ENCODE measurements at regions not wholly inside any gene's neighbourhood (a gene's known extent, or its start where the extent isn't known, plus 50 kb on each side); places are given as distances from the start of the nearest gene placed in this dataset.
"Not testable (repeated sequence)": the region's sequence is repeated elsewhere in the genome, so short reads cannot be mapped to it uniquely, and the experiment has no call there.

DNA sequence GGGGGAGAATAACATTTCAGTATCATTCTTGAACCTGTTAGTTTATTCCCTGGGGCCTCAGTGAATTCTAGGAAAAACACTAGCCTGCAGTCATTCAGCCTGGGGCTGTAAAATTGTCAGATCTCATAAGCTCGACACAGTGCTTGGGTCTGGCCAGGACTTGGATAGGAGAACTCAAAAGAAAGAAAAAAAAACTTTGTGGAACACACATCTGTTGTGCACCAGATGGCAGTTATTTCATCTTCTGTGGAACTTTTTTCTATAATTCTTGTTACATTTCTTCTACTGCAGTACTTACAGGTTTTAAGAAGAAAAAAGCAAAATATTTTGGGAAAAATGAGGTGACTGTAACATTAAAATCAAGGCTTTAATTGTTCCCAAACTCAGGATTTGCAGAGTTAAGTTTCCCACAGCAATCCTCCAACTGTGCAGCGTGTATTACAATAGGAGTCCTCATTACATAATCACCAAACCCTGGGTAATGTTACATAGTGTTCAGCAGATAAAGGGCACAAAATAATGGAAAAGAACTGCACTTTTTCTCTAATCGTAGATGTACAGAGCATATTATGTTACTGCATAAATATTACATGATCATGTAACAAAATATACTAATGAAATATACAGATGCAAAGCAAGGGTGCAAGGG lies 531.1 kb upstream of the CITED2 start:
- no peak for DNase-seq (ENCODE audit: low read depth in 2 of 2)

DNA sequence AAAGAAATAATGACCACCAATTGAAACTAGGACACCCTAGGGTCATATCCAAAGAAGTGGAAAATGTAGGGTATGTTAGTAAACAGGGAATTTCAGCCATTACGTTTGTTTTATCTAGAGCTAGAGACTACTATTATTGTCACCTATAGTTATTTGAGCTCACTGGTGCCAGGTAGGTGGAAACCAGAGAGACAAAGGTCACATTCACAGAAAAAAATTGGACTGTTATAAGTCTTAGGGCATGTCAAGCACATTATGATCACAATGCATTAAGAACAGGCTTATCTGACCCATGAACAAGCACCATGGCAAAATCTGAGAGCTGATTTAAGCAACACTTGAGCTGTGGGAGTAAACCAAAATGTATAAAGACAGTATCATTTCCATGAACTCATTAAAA lies 530.1 kb upstream of the CITED2 start:
- DNase-seq (ENCODE audit: low read depth in 2 of 2): no peak

DNA sequence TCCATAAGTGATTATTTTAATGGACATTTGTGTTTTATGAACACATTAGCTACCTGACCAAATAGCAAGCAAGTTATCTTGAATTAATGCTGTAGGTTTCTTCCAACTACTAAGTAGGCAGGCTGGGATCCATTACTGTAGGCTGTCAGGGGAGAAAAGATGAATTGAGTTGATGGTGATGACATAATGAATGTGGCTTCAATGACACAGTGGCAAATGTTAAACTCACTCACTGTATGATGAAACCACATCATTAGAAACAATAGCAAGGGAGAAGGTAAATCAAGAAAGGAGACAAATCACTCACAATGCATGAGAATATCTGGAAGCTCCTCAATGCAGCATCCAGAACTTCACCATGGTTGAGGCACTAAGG lies 529.7 kb upstream of the CITED2 start:
- DNase-seq (ENCODE audit: low read depth in 2 of 2): no peak

DNA sequence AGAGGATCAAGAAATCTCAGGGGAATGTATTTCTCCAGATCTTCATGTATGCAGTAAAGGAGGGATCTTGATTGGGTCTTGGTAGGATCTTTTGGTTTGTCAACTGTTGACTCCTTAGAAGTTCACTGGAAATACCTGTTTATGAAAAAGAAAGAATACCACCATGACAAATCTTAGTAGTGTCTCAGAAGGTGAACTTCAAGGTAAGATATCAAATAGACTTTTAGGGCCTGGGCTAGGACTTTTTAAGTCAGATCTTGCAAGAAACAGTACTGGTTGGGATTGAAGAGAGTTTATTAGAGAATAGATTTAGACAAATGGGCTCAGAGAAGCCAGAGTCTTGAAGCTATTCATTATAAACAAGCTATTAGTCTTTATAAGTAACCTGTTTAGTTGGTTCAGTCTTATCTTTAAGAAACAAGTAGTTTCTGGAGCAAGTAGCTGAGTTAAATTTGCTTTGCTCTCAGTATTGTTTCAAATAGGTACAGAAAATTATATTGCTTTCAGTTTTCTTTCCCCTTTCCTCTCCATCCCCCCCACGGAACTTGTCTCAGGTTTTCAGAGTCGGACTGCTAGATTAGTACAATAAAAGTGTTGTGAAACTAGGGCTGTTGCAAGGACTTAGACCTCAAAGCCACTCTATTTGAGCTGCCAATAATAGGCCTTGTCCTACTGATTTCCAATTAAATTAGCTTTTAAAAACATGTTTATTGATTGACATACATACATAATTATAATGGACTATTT lies 529.1 kb upstream of the CITED2 start:
- no peak for DNase-seq (ENCODE audit: low read depth in 2 of 2)

DNA sequence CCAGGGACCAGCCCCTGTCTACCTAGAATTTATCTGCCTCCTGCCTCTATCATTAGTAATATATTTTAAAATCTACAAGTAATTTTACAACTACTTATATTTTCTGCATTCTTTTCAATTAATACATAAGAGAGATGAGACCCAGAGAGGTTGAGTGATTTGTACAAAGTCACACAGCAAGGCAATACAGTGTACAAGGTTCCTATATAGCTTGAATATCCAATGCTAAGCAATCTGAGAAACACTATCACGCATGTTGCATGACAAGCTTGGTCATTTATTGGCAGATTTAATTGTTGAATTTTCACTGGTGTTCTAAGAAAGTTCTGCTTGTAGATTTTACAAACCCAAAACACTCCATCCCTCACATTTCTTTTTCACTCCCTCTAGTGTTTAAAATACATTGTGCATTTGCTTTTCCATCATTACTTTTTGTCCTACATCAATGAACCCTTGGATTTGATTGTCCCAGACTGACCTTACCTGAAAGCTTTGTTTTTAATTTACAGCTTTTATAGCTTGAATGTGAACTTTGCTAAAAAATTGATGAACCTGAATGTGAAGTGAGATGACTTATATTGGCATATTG lies 520.9 kb upstream of the CITED2 start:
- DNase-seq (ENCODE audit: low read depth in 2 of 2): no peak

DNA sequence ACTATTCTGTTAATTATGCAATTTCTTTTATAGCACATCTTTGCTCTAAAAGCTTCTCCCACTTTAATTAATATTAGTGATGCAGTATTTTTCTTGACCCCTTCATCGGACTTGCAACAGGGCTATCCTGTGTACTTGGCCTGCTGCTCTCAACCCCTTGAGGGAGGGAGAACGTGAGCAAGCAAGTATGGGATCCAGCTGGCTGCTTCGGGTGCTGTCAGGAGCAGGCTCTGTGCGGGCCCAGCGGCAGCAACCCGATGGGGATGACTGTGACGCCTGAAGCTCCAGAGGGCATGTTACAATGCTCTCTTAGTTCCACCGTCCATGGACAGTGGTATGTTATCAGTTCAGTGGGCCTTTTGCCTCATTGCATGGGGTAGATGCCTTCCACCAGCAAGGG lies 519.8 kb upstream of the CITED2 start:
- no peak for DNase-seq (ENCODE audit: low read depth in 2 of 2)

DNA sequence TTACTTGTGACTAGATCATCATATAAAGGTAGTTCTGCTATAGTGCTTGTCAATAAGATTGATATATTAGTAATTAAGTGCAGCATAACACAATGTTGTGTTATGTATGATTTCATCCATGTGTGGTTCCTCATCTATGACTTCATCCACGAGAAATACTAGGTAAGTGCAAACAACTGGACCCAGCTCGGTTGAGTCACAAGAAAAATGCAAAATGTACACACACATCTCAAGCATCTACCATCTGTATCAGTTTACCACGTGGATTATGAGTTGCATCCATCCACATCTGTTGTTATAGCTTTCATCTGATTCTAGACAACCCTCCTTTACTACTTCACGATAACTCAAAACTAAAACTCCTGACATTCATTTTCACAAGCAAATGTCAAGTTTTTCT lies 517.0 kb upstream of the CITED2 start:
- no peak for DNase-seq (ENCODE audit: low read depth in 2 of 2)

DNA sequence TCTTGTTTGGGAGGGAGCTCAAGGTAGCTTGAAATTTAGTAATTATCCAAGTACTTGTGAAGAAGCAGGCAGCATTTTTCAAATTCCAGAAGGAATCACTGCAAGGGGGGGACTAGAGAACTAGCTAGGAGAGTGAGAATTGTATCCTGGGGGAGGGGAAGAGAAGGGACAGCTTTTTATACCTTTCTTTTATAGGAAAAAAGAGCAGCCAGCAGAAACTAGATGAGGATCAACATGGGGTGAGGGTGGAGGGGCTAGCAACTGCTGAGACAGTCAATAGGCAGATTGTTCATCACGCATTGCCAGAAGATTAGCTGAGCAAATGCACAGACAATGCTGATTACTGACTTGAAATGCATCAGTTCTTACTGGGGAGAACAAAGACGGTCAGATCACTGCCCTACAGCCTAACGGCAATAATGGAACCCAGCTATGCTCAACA lies 514.3 kb upstream of the CITED2 start:
- DNase-seq (ENCODE audit: low read depth in 2 of 2): no peak

DNA sequence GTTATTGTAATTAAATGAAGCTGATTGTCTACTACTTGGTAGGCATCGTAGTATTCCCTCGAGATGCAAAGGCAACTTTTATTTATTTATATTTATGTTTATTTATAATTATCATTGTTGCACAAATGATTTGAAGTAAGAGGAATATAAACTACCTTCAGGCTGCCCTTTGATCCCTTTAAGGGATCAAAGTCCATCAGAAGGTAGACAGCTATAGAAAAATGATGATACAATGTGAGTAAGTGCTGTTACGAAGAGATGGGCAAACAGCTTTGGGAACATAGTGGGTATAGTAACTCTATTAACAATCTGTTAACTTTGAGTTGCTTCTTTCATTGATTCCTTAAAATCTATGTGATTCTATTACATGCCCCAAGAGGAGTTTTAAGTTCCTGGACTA lies 512.8 kb upstream of the CITED2 start:
- DNase-seq (ENCODE audit: low read depth in 2 of 2): no peak

DNA sequence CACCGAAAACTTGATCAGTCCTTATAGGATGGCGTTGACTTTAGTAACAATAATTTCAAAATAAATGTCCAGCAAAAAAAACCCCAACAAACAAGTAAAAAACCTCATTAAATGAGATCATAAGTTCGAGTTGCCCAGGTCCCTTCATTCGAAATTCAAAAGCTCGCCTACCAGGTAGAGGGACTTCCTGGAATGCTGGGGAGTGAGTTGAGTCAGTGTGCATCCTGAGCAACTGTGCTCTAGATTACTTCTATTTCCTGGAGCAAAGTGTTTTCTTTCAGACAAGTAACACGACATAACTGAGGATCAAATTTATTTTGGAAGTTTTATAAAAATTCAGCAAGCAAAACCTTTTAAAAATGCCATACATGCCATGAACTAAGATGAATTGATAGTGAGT lies 511.9 kb upstream of the CITED2 start:
- DNase-seq (ENCODE audit: low read depth in 2 of 2): no peak

DNA sequence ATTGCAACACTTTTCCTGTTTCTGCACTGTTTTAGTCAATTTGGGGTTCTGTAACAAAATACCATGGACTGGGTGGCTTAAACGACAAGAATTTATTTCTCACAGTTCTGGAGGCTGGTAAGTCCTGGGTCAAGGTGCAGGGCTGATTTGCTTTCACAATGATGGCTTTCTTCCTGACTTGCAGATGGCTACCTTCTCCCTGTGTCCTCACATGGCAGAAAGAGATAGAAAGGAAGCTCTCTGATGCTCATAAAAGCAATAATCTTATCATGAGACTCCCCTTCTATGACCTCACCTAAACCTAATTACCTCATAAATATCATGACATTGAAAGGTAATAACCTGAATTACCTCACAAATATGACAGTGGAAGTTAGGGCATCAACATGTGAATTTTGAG lies 511.5 kb upstream of the CITED2 start:
- DNase-seq (ENCODE audit: low read depth in 2 of 2): no peak

DNA sequence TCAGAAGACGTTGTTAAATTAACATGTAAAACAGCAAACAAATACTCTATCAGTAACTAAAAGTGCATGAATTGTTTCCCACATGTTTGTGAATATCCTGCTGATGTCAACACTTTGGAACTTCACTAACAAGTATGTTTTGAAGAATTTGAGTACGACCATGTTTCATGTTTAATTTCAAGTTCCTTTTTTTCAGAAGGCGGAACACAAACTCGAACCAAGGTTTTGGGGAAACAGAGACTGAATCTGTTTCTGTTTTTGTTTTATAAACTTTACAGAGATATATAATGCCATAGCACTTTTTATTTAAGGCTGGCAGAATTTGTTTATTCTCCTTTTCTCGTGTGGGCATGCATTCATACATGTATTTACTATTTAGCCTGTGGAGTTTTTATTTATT lies 509.3 kb upstream of the CITED2 start:
- DNase-seq (ENCODE audit: low read depth in 2 of 2): no peak

DNA sequence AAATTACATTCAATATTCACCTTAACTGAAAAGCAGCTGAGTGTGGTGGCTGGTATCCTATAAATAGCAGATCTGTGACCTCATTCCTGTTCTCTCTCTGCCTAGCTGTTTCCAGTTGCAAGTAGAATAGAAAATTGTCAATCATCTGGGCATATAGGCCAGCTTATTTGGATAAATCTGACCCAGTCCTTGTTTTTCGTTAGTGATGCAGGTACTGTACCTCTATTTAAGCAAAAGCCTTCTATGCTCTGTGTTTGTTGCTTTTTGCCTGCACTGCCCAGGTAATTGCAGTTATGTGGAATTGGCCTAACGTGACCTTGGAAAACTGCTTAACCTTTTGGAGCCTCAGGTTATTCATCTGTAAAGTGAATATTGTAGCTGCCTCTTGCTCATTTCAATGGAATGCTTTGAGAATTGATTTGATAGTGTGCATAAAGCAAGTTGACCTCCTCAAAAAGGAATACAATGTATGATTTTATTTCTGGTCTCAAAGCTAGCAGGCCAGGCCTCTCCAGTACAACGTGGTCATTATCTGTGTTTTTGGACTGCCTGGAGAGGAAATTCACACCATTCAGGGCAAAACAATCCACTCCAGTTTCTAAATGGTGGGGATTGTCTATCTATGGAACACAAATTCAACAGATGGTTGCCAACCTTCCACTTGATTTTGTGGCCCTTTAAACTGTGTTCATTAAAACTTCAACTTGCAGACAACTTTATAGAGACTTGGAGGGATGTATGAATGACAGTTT lies 508.7 kb upstream of the CITED2 start:
- DNase-seq (ENCODE audit: low read depth in 2 of 2): peak; percentile 60 to 62

DNA sequence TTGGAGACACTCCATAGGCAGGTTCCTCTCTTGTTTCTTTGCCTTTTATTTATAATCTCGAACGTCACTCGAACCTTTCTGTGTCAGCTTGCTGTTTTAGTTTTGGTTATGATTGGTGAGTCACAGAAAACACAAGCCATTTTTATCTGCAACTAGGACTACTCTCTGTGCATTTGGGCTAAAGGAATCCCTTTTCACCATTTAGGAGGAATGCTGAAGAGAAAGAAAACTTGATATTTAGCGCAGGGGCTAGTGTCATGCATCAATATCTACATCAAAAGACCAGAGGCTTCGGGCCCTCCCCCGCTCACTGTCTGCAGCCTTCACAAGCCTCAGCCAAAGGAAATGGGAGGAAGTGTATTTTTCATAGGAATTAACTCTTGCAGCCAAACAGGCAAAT lies 507.8 kb upstream of the CITED2 start:
- DNase-seq (ENCODE audit: low read depth in 2 of 2): peak; percentile 27 to 63

DNA sequence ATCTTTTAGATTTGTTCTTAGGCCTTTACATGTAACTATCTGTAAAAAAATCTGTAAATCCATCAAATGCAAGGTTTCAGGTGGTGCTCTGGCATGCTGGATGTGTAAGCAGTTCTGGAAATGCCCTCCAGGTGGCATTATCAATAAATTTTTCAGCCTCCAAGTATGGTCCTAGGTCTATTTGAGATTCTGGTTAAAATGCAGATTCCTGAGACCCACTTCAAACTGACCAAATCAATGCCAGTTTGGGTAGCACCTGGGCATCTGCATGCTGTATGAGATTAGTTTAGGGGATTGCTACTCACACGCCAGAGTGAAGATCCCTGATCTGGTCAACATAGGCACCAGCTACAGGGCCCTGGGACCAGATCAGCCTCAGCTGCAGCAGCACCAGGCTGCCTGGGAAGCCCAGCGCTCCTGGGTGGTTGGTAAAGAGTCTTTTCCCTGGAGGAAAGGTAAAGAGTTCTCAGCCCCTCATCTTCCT lies 507.3 kb upstream of the CITED2 start:
- DNase-seq (ENCODE audit: low read depth in 2 of 2): peak; percentile 64 to 69

DNA sequence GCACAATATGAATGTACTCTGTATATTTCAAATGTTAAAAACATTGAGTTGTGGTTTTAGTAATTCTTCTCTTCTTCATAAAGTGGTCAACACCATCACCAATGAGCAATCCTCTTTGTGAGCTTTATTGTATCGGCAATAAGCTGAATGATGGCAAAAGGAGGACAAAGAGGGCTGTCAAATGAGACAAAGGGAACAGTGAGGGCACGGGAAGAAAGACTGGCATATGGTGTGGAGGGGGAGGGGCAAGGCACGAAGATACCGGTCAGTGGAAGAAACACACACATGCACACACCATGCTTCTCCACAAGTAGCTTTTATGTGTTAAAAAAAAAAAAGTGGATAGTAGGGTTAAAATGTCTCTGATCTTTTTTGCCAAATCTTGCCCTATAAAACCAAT lies 506.8 kb upstream of the CITED2 start:
- DNase-seq (ENCODE audit: low read depth in 2 of 2): no peak

DNA sequence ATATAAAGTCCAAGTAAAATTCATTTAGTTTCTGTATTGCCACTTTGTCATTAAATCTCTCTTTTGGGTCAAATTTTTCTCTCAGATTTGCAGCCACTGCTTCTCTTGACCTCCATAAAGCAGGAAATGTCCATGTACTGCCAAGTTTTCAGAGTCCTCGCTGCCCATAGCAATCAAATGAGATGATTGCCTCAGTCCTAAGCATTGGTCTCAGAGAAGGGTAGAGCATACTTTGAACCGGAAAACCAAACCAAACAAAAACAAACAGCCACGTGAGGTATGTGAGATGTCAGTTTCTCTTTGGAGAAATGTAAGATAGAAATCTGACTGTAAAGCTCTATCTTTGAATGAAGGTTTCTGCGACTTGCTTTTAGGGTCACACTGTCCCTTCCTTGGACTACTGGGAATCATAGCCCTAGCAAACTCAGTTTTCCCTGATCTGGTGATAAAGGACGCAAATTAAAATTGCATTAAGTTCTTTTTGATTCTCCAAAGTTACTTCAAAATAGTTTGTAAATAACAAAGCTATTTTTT lies 505.4 kb upstream of the CITED2 start:
- DNase-seq (ENCODE audit: low read depth in 2 of 2): peak; percentile 24 to 38

DNA sequence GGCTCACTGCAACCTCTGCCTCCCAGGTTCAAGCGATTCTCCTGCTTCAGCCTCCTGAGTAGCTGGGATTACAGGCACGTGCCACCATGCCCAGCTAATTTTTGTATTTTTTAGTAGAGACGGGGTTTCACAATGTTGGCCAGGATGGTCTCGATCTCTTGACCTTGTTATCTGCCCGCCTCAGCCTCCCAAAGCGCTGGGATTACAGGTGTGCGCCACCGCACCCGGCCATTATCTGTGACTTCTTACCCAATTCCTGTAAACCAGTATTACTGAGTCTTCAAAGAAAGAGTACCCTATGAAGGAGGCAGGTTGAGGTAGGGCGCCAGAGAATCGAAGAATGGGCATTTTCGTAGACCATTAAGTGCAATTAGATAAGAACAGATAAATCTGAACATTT lies 504.8 kb upstream of the CITED2 start:
- not testable (repeated sequence) for DNase-seq (ENCODE audit: low read depth in 2 of 2)

DNA sequence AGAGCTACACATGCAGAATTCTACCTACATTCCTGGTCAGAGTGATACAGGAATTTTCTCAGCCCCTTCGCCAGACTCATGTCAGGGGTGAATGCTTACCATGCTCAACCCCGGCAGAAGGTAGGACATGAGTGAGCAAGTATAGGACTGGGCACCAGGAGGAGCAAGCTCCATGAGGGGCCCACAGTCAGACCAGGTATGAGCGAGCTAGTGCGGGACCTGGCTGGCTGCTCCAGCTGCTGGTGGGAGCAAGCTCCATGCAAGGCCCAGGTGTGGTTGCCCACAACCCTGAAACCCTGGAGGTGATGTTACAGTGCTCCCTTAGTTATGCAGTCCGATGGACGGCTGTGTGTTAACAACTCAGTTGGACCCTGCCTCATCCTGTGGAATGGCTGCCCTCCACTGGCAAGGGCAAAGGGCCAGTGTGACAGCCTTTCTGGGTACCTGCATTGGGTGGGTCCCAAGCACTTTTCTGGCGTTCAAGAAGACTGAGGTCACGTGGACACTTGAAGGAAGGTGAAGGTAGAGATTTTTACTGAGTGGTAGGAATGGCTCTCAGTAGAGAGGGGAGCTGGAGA lies 503.5 kb upstream of the CITED2 start:
- no peak for DNase-seq (ENCODE audit: low read depth in 2 of 2)

DNA sequence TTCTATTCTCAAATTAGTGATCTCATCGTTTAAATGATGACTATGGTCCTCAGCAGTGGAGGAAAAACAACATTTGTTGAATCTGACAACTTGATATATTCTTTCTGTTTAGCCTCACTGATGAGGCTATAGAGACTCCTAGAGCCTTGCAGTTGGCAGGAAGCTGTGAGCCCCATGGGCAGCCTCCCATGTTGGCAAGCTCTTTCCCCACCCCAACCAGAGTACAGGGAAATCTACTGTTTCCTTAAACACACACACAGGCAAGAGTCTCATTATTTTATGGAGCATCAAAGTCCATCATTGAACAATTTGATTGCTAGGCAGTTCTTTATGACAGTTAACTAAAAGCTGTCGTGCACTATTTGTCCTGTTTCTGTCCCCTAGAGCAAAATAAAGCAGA lies 498.2 kb upstream of the CITED2 start:
- peak in 1 of 2 donors; percentile 59 for DNase-seq (ENCODE audit: low read depth in 2 of 2)

DNA sequence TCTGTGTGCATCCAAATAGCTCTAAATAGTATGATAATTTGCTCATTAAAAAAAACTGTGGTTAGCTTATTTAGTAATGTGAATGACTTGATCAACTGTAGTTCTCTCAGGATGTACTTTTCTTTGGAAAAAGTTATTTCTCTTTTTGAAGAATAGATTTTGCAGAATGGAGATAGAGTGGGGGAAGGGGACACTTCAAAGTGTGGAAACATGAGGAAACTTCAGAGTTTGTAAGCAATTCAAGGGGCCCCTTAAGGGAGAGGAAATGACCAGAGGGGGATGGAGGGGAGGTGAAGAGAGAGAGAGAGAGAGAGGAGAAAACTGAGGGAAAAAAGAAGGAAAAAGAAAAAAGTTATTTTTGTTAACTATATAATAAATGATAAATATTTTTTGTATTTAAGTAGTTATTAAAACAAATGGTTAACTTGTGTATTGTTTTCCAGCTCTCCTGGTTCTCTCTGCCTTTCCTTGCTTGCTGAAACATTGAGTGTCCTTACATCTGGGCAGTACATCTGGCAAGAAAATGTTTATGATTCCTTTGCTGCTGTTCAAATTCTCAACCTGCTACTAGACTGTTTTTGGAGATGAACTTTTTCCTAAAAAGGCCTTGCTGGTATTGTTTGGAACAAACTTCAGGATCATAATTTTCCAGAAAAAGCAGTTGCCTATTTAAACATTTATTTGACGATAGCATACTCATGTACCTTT lies 497.5 kb upstream of the CITED2 start:
- no peak for DNase-seq (ENCODE audit: low read depth in 2 of 2)

All from lung microvascular endothelial cell (primary cell).